Mucosa of rectum (tissue), 2 donors: ENCODE measurements at regions not wholly inside any gene's neighbourhood (a gene's known extent, or its start where the extent isn't known, plus 50 kb on each side); places are given as distances from the start of the nearest gene placed in this dataset.
"Not testable (repeated sequence)": the region's sequence is repeated elsewhere in the genome, so short reads cannot be mapped to it uniquely, and the experiment has no call there.

Source experiments
- H3K27ac ChIP-seq, 2 donors: one replicate each; pipeline ENCODE4 v1.7.0; 2013; ENCODE audit warnings: inconsistent platforms in 2 of 2, low read depth in 2 of 2, low read length in 2 of 2
- H3K27me3 ChIP-seq, 2 donors: one replicate each; pipeline ENCODE4 v1.7.0; 2013; ENCODE audit warnings: low read length in 2 of 2; ENCODE audit not compliant: control insufficient read depth in 2 of 2, insufficient read depth in 2 of 2
- H3K36me3 ChIP-seq, 2 donors: one replicate each; pipeline ENCODE4 v1.7.0; 2013; ENCODE audit warnings: low read length in 2 of 2; ENCODE audit not compliant: control insufficient read depth in 2 of 2, insufficient read depth in 2 of 2
- H3K4me1 ChIP-seq, 2 donors: one replicate each; pipeline ENCODE4 v1.7.0; 2013; ENCODE audit warnings: low read length in 2 of 2, mild to moderate bottlenecking in 1 of 2; ENCODE audit not compliant: control insufficient read depth in 2 of 2, insufficient read depth in 2 of 2
- H3K4me3 ChIP-seq, 2 donors: one replicate each; pipeline ENCODE4 v1.7.0; 2013; ENCODE audit warnings: low read length in 2 of 2
- H3K9ac ChIP-seq, 2 donors: one replicate each; pipeline ENCODE4 v1.7.0; 2013; ENCODE audit warnings: low read length in 2 of 2, low read depth in 1 of 2, mild to moderate bottlenecking in 1 of 2
- H3K9me3 ChIP-seq, 2 donors: one replicate each; pipeline ENCODE4 v1.7.0; 2013; ENCODE audit warnings: low read length in 2 of 2; ENCODE audit not compliant: control insufficient read depth in 2 of 2
- donor health status: healthy.
- donor health status: Normal muscosa, but diverticular disease.

GRCh38 chr11:97611345-97611744 is 1221.5 kb downstream of the JRKL start:
- no peak overlapping the region for H3K27ac ChIP-seq
- no peaks in the 10 kb centered on the region for H3K27me3 ChIP-seq
- H3K9ac ChIP-seq = no peak overlapping the region
- H3K4me1 ChIP-seq = no peaks in the 10 kb centered on the region
- H3K9me3 ChIP-seq = peaks cover 0 to 9% of the 10 kb centered on the region in 2 donors
- no peak overlapping the region for H3K4me3 ChIP-seq
- H3K36me3 ChIP-seq = no peaks in the 10 kb centered on the region

- no peaks in the 10 kb centered on the region for H3K4me1 ChIP-seq
- no peaks in the 10 kb centered on the region for H3K36me3 ChIP-seq
- no peak overlapping the region for H3K27ac ChIP-seq
- no peak overlapping the region for H3K9ac ChIP-seq
- no peak overlapping the region for H3K4me3 ChIP-seq
- H3K27me3 ChIP-seq = no peaks in the 10 kb centered on the region
- H3K9me3 ChIP-seq = peaks cover 6 to 8% of the 10 kb centered on the region in 2 donors
These were observed 1224.8 kb downstream of the JRKL start for GRCh38 chr11:97614606-97615005.

- Histone ChIP-seq H3K36me3 (no peaks in the 10 kb centered on the region), H3K4me1 (no peaks in the 10 kb centered on the region), H3K27ac (no peak overlapping the region), H3K9me3 (peaks cover 4 to 6% of the 10 kb centered on the region in 2 donors), H3K9ac (no peak overlapping the region), H3K27me3 (no peaks in the 10 kb centered on the region), H3K4me3 (no peak overlapping the region)
These were observed 1225.7 kb downstream of the JRKL start for GRCh38 chr11:97615546-97615945.

GRCh38 chr11:97617031-97617430 is 1227.2 kb downstream of the JRKL start:
- peaks cover 4 to 6% of the 10 kb centered on the region in 2 donors for H3K9me3 ChIP-seq
- no peak overlapping the region for H3K9ac ChIP-seq
- no peak overlapping the region for H3K4me3 ChIP-seq
- no peaks in the 10 kb centered on the region for H3K27me3 ChIP-seq
- no peaks in the 10 kb centered on the region for H3K36me3 ChIP-seq
- no peak overlapping the region for H3K27ac ChIP-seq
- H3K4me1 ChIP-seq = no peaks in the 10 kb centered on the region

GRCh38 chr11:97620007-97620406 is 1230.2 kb downstream of the JRKL start:
- H3K4me1 ChIP-seq = no peaks in the 10 kb centered on the region
- H3K27ac ChIP-seq = no peak overlapping the region

GRCh38 chr11:97621282-97621681 is 1231.5 kb downstream of the JRKL start:
- H3K27ac ChIP-seq = no peak overlapping the region

More at GRCh38 chr11:97620007-97620406, 1230.2 kb downstream of the JRKL start:
- no peak overlapping the region for H3K9ac ChIP-seq
- H3K27me3 ChIP-seq = no peaks in the 10 kb centered on the region
- peaks cover 4 to 6% of the 10 kb centered on the region in 2 donors for H3K9me3 ChIP-seq
- H3K4me3 ChIP-seq = no peak overlapping the region
- no peaks in the 10 kb centered on the region for H3K36me3 ChIP-seq

GRCh38 chr11:97622795-97623194 is 1233.0 kb downstream of the JRKL start:
- Histone ChIP-seq H3K27ac (no peak overlapping the region), H3K27me3 (no peaks in the 10 kb centered on the region), H3K4me3 (no peak overlapping the region), H3K9me3 (no peaks in the 10 kb centered on the region), H3K9ac (no peak overlapping the region), H3K36me3 (no peaks in the 10 kb centered on the region), H3K4me1 (no peaks in the 10 kb centered on the region)

More at GRCh38 chr11:97621282-97621681, 1231.5 kb downstream of the JRKL start:
- Histone ChIP-seq H3K9me3 (peaks cover 2 to 6% of the 10 kb centered on the region in 2 donors), H3K4me1 (no peaks in the 10 kb centered on the region), H3K27me3 (no peaks in the 10 kb centered on the region), H3K36me3 (no peaks in the 10 kb centered on the region), H3K4me3 (no peak overlapping the region), H3K9ac (no peak overlapping the region)

GRCh38 chr11:97636741-97637140 is 1246.9 kb downstream of the JRKL start:
- H3K9ac ChIP-seq, H3K36me3 ChIP-seq, H3K4me3 ChIP-seq, H3K27me3 ChIP-seq, H3K27ac ChIP-seq, H3K4me1 ChIP-seq, H3K9me3 ChIP-seq: not testable (repeated sequence)

GRCh38 chr11:97637701-97638100 is 1247.9 kb downstream of the JRKL start:
- Histone ChIP-seq H3K27me3 (no peaks in the 10 kb centered on the region), H3K9me3 (peaks cover 0 to 3% of the 10 kb centered on the region in 2 donors), H3K4me3 (no peak overlapping the region), H3K27ac (no peak overlapping the region), H3K9ac (no peak overlapping the region), H3K4me1 (no peaks in the 10 kb centered on the region), H3K36me3 (no peaks in the 10 kb centered on the region)

GRCh38 chr11:97638641-97639224 is 1248.9 kb downstream of the JRKL start:
- no peak overlapping the region for H3K9ac ChIP-seq
- H3K36me3 ChIP-seq = no peaks in the 10 kb centered on the region
- H3K9me3 ChIP-seq = peaks cover 0 to 3% of the 10 kb centered on the region in 2 donors
- H3K4me1 ChIP-seq = no peaks in the 10 kb centered on the region
- no peak overlapping the region for H3K27ac ChIP-seq
- H3K4me3 ChIP-seq = no peak overlapping the region
- no peaks in the 10 kb centered on the region for H3K27me3 ChIP-seq
